ENCODE measurements at regions not wholly inside any gene's neighbourhood (a gene's known extent, or its start where the extent isn't known, plus 50 kb on each side); places are given as distances from the start of the nearest gene placed in this dataset.
A peak's percentile ranks its signal among the peaks of the same experiment; 100 is the strongest.
"Not testable (repeated sequence)": the region's sequence is repeated elsewhere in the genome, so short reads cannot be mapped to it uniquely, and the experiment has no call there.

DNA sequence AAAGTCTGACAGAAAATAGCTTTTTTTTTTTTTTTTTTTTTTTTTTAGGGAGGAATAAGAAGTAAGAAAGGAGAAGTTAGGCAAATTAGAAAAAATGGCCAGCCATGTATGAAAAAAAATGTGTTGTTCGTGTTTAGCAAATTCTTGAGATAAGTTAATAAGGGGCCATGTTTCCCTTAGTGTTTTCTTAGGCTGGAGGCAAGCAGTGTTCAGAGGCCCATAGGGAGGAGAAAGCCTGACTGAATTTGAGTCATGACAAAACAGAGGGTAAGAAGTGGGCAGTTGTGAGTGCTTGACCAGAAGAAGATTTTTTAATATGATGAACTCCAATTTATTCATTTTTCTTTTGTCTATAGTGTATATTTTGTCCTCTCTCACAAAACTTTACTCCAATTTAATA, 766.4 kb downstream of the FAM181B start:
- no peak for DNase-seq

DNA sequence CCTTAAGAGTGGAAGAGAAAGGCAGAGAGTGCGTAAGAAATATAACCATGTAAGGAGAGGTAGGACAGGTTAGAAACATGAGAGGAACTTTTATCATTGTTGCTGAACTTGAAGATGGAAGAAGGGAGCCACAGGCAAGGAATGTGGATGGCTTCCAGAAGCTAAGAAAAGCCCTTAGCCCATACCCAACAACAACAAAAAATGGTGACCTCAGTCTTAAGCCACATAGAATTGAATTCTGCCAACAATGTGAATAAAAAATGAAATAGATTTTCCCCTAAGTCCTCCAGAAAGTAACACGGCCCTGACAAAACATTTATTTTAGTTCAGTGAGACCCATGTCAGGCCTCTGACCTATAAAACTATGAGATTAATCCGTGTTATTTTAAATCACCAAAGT, 767.3 kb downstream of the FAM181B start:
- DNase-seq: no peak

GRCh38 chr11:81963018-81963417, 770.6 kb downstream of the FAM181B start:
- DNase-seq: peak; percentile 6

GRCh38 chr11:81960443-81960842, 773.2 kb downstream of the FAM181B start:
- no peak for DNase-seq

DNA sequence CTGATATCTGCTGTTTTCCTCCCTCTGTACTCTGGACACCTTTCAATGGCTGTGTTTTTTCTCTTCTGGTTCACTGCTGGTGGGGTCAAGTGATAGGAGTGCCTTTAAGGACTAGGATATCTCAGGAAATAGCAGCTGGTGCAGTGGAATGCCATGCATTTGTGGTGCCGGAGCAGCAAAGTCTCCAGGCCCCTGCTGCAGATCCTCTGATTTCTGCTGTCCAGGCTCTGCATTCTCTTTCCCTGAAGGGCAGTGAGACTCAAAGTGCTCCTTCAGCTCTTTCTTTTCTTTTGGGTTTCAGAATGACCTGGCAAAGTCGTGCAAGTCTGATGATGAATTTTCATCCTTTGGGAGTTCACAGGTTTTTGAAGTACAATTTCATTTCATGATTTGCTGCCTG, 774.3 kb downstream of the FAM181B start:
- no peak for DNase-seq

GRCh38 chr11:81954301-81954700, 779.4 kb downstream of the FAM181B start:
- not testable (repeated sequence) for DNase-seq

DNA sequence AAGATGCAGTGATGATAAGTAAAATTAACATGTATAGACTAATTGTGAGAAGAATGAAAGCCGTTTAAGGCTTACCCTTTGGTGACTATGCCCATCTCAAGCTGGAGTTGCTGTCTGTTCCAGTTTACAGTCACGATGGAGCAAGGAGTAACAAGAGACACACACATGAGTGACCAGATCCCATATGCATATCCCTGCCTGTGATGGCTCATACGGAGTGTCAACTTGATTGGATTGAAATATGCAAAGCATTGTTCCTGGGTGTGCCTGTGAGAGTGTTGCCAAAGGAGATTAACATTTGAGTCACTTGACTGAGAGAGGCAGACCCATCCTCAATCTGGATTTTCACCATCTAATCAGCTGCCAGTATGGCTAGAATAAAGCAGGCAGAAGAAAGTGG, 786.8 kb downstream of the FAM181B start:
- DNase-seq: no peak

GRCh38 chr11:81942646-81943045, 791.0 kb downstream of the FAM181B start:
- no peak for DNase-seq

DNA sequence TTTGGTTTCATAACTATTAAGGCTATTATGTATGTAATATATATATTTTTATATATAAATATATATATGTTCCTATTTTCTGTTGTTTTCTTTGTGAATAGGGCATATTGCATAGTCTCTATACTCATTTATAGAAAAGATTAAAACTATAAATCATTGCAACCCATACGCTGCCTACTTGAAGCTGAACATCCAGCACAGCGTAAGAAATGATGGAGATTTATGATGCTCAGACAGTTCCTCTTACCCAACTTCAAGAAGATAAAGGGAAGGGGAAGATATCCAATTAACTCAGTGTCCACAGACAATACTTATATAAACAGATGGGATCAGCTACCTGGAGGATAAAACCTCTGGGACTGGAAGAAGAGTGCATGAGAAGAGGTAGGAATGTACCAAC, 791.7 kb downstream of the FAM181B start:
- DNase-seq: no peak

DNA sequence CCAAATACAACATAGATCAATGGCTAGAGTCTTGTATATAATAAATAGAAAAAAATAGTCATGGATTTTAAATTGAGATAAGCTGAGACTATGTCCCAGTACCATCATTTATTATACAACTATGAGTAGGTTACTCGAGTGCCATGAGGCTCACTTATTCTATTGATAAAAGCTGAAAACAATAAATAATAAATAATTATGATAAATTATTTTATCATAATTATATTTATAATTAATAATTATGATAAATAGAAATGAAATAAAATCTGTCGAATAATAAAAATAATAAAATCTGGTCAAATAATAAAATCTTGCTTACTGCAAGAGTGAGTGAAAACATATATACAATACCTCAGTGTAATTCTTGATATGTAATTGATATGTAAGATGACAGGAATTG, 801.4 kb downstream of the FAM181B start:
- no peak for DNase-seq

DNA sequence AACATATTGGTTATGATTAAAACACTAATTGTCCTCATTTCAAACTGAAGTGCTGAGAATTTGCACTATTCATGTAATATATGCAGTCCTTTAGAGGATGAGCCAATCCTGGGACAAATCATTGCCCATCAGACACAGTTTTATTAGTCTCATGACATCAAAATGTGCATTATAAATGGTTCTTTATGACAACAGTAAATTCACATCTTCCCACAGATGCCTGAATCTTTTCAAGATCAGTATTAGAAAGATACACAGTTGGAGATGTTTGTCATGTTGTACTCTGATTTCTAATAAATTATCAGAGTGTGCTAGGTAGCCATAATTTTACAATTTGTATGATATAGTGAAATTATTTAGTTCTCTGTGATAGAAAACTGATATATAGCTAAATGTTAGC, 813.5 kb downstream of the FAM181B start:
- DNase-seq: no peak

DNA sequence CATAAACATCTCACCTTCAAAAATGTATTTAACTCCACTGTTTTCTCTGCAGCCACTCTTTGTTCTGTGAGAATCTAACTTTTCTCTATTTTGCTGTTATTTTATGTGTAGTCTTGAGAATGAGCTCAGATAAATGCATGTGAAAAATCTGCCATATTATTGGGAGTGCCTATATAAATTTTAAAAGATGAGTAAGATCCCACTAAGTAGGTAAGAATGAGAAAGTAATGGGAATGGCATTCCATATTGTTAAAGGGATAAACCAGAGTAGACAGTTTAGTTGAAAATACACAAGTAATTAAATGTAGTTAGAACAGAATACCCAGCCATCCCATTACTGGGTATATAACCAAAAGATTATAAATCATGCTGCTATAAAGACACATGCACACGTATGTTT, 817.2 kb downstream of the FAM181B start:
- DNase-seq: no peak

- DNase-seq: no peak
Measured at GRCh38 chr11:81915045-81915444, 818.6 kb downstream of the FAM181B start.

DNA sequence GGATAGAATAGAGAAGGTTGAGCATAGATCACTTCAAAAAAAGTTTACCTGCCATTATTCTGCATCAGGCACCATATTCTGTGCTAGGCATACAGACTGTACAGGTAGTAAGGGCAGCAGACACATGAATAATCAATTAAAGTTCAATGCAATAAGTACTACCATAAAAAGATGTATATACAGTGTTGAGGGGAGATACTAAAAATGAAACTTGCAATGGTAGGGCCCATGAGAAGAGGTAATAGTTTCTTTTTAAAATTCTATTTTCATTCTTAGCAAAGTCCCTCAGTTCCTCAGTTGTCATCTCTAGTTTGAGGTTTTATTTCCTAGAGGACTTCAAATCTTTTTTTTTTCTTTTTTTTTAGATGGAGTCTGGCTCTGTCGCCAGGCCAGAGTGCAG, 819.9 kb downstream of the FAM181B start:
- DNase-seq: no peak

GRCh38 chr11:81907996-81908395, 825.7 kb downstream of the FAM181B start:
- DNase-seq: no peak

- DNase-seq: no peak
Measured at GRCh38 chr11:81899156-81899555, 834.5 kb downstream of the FAM181B start.

GRCh38 chr11:81897639-81898038, 836.0 kb downstream of the FAM181B start:
- no peak for DNase-seq

DNA sequence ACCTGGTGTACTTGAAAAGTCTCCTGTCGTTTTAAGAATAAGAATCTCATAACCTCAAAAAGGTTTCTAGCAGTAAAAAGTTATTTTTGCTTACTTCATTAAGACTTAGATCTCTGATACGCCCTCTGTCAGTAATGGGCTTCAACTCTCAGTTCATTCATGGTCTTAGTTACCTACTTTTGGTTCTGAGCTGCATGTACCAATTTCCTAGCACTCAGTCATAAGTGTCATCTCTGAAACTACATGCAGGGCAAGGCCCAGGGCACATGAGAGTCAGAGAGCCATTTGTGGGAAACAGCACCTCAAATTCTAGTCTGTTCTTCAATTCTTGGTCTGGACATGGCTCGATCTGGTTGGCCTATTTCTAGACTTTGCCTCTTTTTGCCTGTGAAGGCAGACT, 838.4 kb downstream of the FAM181B start:
- no peak for DNase-seq

- no peak for DNase-seq
Measured at GRCh38 chr11:81892770-81893635, 840.7 kb downstream of the FAM181B start.

DNA sequence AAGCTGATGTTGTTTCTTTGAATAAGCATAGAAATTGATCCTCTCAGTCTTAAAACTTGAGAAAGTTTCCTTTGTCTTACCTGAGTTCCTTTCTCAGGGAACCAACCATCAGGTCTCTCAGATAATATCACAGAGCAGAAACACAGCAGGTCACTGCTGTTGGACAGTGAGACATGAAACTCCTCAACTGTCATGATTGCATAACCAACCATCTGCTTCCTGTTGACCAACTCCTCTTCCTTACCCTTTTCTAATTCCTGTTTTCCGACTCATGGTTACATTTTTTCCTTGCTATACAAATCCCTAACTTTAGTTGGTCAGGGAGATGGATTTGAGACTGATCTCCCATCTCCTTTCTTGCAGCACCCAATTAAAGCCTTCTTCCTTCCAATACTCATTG, 845.3 kb downstream of the FAM181B start:
- peak; percentile 4 for DNase-seq

GRCh38 chr11:81887671-81888070, 846.0 kb downstream of the FAM181B start:
- DNase-seq: no peak

GRCh38 chr11:81886406-81887075, 847.1 kb downstream of the FAM181B start:
- DNase-seq: no peak

DNA sequence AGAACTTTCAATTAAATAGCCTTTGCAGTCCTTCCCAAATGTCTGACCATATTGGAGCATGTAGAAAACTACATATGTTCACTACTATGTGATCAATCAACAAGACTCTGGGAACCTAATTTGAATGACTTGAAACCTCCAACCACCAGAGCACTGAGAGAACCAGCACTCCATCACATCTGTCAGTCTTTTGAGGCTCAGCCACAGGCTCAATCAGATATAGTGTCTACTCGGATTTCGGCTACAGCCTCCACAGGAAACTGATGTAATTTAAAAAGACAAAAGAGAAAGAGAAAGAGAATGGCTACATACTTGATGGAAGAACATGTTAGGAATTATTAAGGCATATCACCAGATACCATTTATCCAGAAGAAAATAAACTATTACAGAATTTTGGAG, 859.0 kb downstream of the FAM181B start:
- DNase-seq: no peak

GRCh38 chr11:81870815-81871214, 862.8 kb downstream of the FAM181B start:
- no peak for DNase-seq

GRCh38 chr11:81870066-81870412, 863.6 kb downstream of the FAM181B start:
- DNase-seq: no peak

All from inflammatory macrophage treated with lipopolysaccharide for 4 hours (primary cell).